ENCODE measurements at regions not wholly inside any gene's neighbourhood (a gene's known extent, or its start where the extent isn't known, plus 50 kb on each side); places are given as distances from the start of the nearest gene placed in this dataset.
"Not testable (repeated sequence)": the region's sequence is repeated elsewhere in the genome, so short reads cannot be mapped to it uniquely, and the experiment has no call there.

- DNase-seq (ENCODE audit: low spot score), result no peak
Observed at GRCh38 chr5:25020454-25020853, 375.7 kb upstream of the CDH10 start.

- DNase-seq (ENCODE audit: low spot score), result no peak
Observed at GRCh38 chr5:25009063-25009462, 364.3 kb upstream of the CDH10 start.

- no peak for DNase-seq (ENCODE audit: low spot score)
Observed at GRCh38 chr5:25006734-25007133, 362.0 kb upstream of the CDH10 start.

GRCh38 chr5:25006237-25006636 lies 361.5 kb upstream of the CDH10 start:
- no peak for DNase-seq (ENCODE audit: low spot score)

- DNase-seq (ENCODE audit: low spot score), result no peak
Observed at GRCh38 chr5:25005431-25005830, 360.7 kb upstream of the CDH10 start.

- no peak for DNase-seq (ENCODE audit: low spot score)
Observed at GRCh38 chr5:25002371-25002770, 357.6 kb upstream of the CDH10 start.

GRCh38 chr5:24999732-25000131 lies 355.0 kb upstream of the CDH10 start:
- DNase-seq (ENCODE audit: low spot score), result no peak

- DNase-seq (ENCODE audit: low spot score), result no peak
Observed at GRCh38 chr5:24998641-24999040, 353.9 kb upstream of the CDH10 start.

- no peak for DNase-seq (ENCODE audit: low spot score)
Observed at GRCh38 chr5:24986326-24986725, 341.5 kb upstream of the CDH10 start.

GRCh38 chr5:24978552-24978951 lies 333.8 kb upstream of the CDH10 start:
- DNase-seq (ENCODE audit: low spot score), result not testable (repeated sequence)

GRCh38 chr5:24963611-24964010 lies 318.8 kb upstream of the CDH10 start:
- DNase-seq (ENCODE audit: low spot score), result no peak

GRCh38 chr5:24923400-24923799 lies 278.6 kb upstream of the CDH10 start:
- no peak for DNase-seq (ENCODE audit: low spot score)

- no peak for DNase-seq (ENCODE audit: low spot score)
Observed at GRCh38 chr5:24918676-24919075, 273.9 kb upstream of the CDH10 start.

- no peak for DNase-seq (ENCODE audit: low spot score)
Observed at GRCh38 chr5:24916863-24917262, 272.1 kb upstream of the CDH10 start.

- DNase-seq (ENCODE audit: low spot score), result no peak
Observed at GRCh38 chr5:24909210-24909609, 264.4 kb upstream of the CDH10 start.

- DNase-seq (ENCODE audit: low spot score), result no peak
Observed at GRCh38 chr5:24906689-24907088, 261.9 kb upstream of the CDH10 start.

- no peak for DNase-seq (ENCODE audit: low spot score)
Observed at GRCh38 chr5:24904981-24905517, 260.3 kb upstream of the CDH10 start.

GRCh38 chr5:24899180-24899579 lies 254.4 kb upstream of the CDH10 start:
- no peak for DNase-seq (ENCODE audit: low spot score)

- DNase-seq (ENCODE audit: low spot score), result no peak
Observed at GRCh38 chr5:24864244-24864643, 219.5 kb upstream of the CDH10 start.

- no peak for DNase-seq (ENCODE audit: low spot score)
Observed at GRCh38 chr5:24862117-24862516, 217.3 kb upstream of the CDH10 start.

GRCh38 chr5:24855485-24855884 lies 210.7 kb upstream of the CDH10 start:
- no peak for DNase-seq (ENCODE audit: low spot score)

- DNase-seq (ENCODE audit: low spot score), result no peak
Observed at GRCh38 chr5:24854850-24855249, 210.1 kb upstream of the CDH10 start.

GRCh38 chr5:24854350-24854749 lies 209.6 kb upstream of the CDH10 start:
- no peak for DNase-seq (ENCODE audit: low spot score)

GRCh38 chr5:24850926-24851486 lies 206.2 kb upstream of the CDH10 start:
- no peak for DNase-seq (ENCODE audit: low spot score)

GRCh38 chr5:24849210-24849609 lies 204.4 kb upstream of the CDH10 start:
- DNase-seq (ENCODE audit: low spot score), result no peak

All from hepatic stellate cell (primary cell).